GM21576 (cell line): ENCODE measurements at regions not wholly inside any gene's neighbourhood (a gene's known extent, or its start where the extent isn't known, plus 50 kb on each side); places are given as distances from the start of the nearest gene placed in this dataset.

Experiments
- ATAC-seq: cut with Tn5 transposase; IDR thresholded peaks from one replicate; pipeline ENCODE4 v1.9.1; 2021; ENCODE audit warnings: mild to moderate bottlenecking, moderate library complexity; ENCODE audit not compliant: unreplicated experiment

DNA sequence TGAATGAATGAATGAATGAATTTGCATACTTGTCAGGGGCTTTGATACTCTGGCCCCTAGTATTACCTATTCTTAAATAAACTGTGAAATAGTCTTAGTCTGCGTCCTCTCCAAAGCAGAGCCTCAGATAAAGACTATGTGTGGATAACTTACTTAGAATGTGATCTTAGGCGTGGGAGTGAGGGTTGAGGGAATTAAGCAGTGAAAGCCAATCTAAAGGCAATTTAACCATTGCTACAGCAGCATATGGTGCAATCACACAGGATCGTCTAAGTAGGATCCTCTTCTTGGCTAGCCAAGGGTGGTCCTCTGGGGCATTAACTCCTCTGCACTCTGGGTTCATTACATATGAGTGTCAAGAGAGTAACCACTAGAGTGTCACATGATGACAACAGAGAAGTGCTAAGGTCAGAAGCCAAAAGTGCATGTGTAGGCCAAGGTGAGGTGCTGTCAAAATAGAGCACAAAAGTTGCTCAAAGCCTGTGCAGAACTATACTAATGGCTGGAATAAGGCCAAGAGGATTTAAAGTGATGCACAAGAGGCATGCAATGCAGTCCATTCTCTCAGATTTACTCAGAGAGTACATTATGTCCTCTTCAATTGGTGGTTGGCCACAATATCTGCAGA, 274.4 kb upstream of the SEMA6A start:
- ATAC-seq: no peak

DNA sequence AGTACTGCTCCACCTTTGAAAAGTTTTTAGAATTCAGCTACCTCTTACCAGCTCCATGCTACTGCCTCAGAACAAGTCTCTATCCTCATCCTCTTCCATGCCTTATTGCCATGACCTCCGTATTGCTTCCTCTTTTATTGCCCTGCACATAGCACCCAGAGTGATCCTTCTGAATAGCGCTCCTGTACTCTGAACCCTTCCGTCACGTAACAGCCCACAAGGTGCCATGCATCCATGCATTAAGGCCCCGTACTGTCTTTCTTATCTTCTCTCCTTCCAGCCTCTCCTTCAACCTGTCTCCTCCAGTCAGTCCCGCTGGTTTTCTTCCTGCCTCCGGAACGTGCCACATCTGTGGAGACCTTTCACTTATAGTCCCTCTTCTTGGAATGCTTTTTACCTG, 273.3 kb upstream of the SEMA6A start:
- no peak for ATAC-seq

DNA sequence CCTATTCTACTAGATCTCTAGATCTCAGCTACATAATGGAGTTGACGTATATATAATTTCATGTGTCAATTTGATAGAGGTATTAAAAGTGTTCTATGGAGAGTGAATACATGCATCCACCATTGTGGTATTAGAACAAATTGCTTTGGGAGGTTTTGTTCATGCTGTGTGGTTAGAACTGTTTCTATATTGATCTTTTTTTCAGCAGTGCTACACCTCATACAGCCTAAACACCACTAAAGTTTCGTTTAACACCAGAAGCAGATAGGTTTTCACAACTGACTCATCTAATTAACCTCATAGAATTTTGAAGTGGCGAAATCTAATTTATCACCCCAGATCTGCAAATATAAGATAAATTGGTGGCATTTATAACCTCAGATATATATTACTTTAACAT, 269.4 kb upstream of the SEMA6A start:
- ATAC-seq: no peak

DNA sequence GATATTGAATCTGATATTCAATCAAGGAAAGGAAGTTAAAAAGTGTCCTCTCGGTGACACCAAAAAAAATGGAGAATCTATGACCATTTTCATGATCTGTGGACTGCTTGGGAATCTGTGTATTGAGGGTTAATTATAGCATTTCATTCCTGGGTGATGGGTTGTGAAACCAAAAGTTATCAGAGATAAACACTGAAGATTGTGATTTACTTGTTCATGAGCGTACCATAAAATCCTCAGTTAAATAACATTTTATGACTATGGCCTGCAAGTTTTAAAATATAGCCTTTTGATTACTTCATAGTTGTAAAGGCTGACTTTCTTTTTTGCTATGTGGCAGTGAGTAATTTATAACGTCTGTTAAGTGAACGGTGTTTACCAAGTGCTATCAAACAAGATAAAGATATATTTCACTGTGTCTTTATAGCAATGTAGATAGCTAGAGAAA, 267.9 kb upstream of the SEMA6A start:
- no peak for ATAC-seq

- ATAC-seq: no peak
Observed at GRCh38 chr5:116841734-116842133, 267.1 kb upstream of the SEMA6A start.

- ATAC-seq: no peak
Observed at GRCh38 chr5:116838011-116838536, 263.5 kb upstream of the SEMA6A start.

DNA sequence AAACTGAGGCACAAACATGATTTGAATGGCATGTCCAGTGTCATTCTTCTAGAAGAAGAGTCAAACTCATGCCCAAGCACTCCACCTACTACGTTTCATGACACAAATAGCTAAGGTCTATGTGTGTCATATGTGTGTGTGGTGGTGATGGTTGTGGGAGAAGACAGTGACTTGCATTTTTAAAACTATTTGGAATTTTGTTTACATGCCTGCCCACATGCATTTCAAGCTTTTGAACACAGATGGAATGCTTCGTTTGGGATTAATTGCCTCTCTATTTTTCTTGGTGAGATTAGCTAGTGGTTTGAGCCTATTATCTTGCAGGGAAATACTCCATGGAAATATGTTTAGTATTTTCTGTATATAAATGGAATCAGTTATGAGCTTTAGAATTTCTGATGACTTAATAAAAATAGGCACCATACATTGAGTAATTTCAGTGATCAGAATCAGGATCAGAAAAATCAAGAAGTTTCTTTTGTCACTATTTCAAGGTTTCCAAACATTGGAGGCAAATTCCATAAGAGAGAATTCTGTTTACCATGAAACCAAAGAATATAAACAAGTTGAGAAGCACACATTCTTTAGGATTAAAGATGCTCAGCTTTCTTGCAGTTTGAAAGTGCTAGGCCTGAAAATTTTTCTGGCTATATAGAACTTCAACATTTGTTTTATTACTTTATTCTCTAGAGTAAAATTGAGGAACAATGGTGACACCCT, 260.3 kb upstream of the SEMA6A start:
- ATAC-seq: no peak

DNA sequence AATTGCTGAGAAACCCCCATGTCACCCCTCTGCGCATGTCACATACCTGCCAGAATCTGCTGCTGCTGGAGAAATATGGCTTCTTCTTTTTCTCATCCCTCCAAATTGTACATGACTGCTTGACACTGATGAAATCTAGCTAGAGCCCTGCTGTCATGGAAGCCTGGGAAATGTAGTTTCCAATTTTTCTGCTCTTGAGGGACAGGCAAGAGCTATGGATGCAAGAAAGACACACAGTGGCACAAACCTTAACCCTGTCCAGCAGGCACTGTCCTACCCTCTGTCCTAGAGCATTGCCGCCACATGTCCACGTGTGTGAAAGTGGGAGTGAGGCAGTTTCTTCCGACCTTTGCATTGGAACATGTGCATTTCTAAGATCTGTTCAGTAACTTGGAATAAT, 255.5 kb upstream of the SEMA6A start:
- no peak for ATAC-seq

GRCh38 chr5:116827078-116827477, 252.5 kb upstream of the SEMA6A start:
- ATAC-seq: no peak

GRCh38 chr5:116825486-116825885, 250.9 kb upstream of the SEMA6A start:
- no peak for ATAC-seq

GRCh38 chr5:116824751-116825438, 250.3 kb upstream of the SEMA6A start:
- no peak for ATAC-seq

- ATAC-seq: no peak
Observed at GRCh38 chr5:116814626-116815385, 240.2 kb upstream of the SEMA6A start.

GRCh38 chr5:116813906-116814305, 239.3 kb upstream of the SEMA6A start:
- ATAC-seq: no peak

GRCh38 chr5:116813356-116813755, 238.7 kb upstream of the SEMA6A start:
- no peak for ATAC-seq

DNA sequence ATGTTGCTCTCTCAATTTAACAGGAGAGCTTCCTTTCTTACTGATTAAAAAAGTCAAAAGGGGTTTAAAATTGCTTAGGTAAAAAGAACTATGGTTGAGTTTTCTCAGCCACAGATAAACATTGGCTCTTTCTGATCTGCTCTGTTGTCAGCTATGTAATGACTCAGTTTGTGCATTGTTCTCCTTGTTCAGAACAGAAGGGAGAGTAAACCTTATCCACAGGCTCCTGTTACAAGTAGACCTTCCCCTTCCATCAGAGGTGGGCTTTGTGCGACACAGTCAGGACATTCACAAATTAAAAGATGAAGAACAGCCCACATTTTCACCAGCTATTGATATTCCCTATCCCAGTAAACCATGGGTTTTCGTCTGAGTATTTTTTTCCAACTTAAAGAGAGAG, 236.3 kb upstream of the SEMA6A start:
- ATAC-seq: no peak

DNA sequence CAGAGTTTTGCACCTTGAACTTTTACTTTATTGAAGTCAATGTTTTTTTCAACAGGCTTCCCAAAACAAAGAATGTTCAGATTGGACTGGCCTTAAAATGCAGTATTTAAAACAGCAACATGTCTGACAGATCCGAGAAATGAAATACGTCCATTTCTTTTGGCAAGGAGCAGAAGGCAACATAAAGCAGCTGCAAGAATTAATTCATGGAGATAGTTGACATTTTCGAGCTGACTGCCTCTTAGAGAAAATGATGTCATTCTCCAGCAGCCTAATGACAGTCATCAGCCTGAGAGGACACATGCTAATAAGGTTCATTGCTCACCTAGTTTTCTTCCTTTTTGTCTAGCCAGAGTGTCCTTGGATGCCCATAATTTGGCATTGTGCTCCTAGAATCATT, 232.2 kb upstream of the SEMA6A start:
- ATAC-seq: no peak

- no peak for ATAC-seq
Observed at GRCh38 chr5:116799401-116799800, 224.8 kb upstream of the SEMA6A start.

- ATAC-seq: no peak
Observed at GRCh38 chr5:116795189-116795588, 220.6 kb upstream of the SEMA6A start.

DNA sequence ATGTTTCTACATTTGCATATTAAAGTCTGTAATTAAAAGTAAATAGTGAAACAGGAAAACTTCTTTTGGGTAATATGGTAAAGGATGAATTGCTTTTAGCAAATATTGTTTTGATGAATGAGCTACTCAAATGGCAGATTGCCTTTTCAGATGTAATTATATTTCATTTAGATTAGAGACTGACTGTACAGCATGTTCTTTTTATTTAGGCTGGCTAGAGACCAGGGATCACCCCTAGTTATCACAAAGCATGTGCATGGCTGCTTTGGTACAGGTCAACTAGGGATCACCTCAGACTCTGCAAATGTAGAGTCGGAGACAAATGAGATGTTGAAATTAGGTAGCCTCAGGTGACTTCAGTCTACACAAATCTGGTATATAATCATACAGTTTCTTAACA, 214.9 kb upstream of the SEMA6A start:
- ATAC-seq: no peak

GRCh38 chr5:116788851-116789403, 214.3 kb upstream of the SEMA6A start:
- ATAC-seq: no peak

- no peak for ATAC-seq
Observed at GRCh38 chr5:116787570-116787969, 212.9 kb upstream of the SEMA6A start.
